ENCODE measurements at regions not wholly inside any gene's neighbourhood (a gene's known extent, or its start where the extent isn't known, plus 50 kb on each side); places are given as distances from the start of the nearest gene placed in this dataset.

DNA sequence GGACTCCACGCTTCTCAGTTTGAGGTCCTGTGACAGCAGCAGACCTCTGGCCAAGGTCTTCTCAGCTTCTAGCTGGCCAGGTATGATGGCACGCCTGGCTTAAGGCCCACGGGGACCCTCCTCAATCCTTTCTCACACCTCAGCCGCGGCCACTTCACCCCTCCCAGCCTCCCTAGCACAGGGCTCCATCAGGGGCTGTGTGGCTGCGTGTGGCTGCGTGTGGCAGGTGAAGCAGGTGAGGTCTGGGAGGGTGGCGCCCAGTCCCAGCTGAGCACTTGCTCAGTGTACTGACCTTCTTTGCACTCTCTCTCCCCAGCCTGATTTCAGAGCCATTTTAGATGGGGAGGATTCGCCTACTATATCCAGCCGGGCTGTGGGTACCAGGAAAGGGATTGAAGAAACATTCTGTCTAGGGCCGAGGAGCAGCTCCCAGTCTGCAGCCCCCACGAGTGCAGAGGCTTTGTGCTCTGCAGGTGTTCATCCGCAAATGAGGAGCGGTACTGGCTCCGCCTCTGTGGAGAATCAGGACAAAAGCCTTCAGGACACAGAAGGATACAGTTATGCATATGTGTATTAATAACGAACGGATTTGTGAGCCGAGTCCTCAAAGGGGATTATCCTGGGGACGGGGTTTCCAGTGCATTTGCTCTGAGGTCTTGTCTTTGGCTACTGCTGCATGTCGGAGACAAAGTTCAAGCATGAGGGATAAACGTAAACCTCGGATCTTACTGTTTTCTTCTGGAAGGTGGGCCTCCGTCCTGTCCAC lies 236.9 kb upstream of the RAB6C start:
- no peaks in the 10 kb centered on the region for H3K4me1 ChIP-seq (ENCODE audit: insufficient read depth)
- TF ChIP-seq EZH2 (IDR thresholded peaks at IDR 0.05; ENCODE audit: borderline replicate concordance) = no peak
- TF ChIP-seq EZH2phosphoT487 (IDR thresholded peaks at IDR 0.05; ENCODE audit: low read depth, severe bottlenecking, unreplicated experiment) = no peak
- TF ChIP-seq, protein P1, sequence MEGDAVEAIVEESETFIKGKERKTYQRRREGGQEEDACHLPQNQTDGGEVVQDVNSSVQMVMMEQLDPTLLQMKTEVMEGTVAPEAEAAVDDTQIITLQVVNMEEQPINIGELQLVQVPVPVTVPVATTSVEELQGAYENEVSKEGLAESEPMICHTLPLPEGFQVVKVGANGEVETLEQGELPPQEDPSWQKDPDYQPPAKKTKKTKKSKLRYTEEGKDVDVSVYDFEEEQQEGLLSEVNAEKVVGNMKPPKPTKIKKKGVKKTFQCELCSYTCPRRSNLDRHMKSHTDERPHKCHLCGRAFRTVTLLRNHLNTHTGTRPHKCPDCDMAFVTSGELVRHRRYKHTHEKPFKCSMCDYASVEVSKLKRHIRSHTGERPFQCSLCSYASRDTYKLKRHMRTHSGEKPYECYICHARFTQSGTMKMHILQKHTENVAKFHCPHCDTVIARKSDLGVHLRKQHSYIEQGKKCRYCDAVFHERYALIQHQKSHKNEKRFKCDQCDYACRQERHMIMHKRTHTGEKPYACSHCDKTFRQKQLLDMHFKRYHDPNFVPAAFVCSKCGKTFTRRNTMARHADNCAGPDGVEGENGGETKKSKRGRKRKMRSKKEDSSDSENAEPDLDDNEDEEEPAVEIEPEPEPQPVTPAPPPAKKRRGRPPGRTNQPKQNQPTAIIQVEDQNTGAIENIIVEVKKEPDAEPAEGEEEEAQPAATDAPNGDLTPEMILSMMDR (IDR thresholded peaks at IDR 0.05; ENCODE audit: poor library complexity) = no peak
- H3K27me3 ChIP-seq = no peaks in the 10 kb centered on the region
- no peaks in the 10 kb centered on the region for H4K20me1 ChIP-seq (ENCODE audit: insufficient read depth, poor library complexity, severe bottlenecking)
- no peaks in the 10 kb centered on the region for H3K9me2 ChIP-seq (replicated peaks; ENCODE audit: insufficient read depth)
- DNase-seq (ENCODE audit: low spot score) = no peak
- no peak overlapping the region for H3K4me3 ChIP-seq
- H3K36me3 ChIP-seq (replicated peaks; ENCODE audit: insufficient read depth, low read depth) = no peaks in the 10 kb centered on the region
- no peak overlapping the region for H3K27ac ChIP-seq
- no peaks in the 10 kb centered on the region for H3K9me3 ChIP-seq (ENCODE audit: low read depth)
- no peak overlapping the region for H2AFZ ChIP-seq
- 91% methylated on average over 23 of the region's 23 CpGs for WGBS (ENCODE audit: low lambda C conversion rate, missing lambda C conversion rate)
- H3K79me2 ChIP-seq = no peaks in the 10 kb centered on the region
- no peak overlapping the region for H3K4me2 ChIP-seq

DNA sequence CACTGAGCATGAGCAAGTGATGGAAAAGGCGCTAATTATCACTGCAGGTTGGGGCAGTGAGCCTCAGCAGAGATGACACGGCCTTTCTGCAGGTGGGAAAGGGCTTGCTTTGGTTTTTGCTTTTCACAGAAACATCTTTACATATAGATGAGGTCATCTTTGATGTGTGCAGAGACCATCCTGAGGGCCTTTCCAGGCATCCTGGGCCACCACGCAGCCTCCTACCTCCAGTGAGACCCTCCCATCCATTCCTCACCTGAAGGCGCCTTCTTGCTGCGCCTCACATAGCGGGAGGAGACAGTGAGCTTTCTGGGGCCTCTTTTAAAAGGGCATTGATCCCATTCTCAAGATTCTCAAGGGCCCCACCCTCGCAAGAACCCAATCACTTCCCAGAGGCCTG lies 235.3 kb upstream of the RAB6C start:
- H3K27ac ChIP-seq = no peak overlapping the region
- 99% methylated on average over 7 of the region's 7 CpGs for WGBS (ENCODE audit: low lambda C conversion rate, missing lambda C conversion rate)
- TF ChIP-seq EZH2phosphoT487 (IDR thresholded peaks at IDR 0.05; ENCODE audit: low read depth, severe bottlenecking, unreplicated experiment) = no peak
- TF ChIP-seq, protein P1 (IDR thresholded peaks at IDR 0.05; ENCODE audit: poor library complexity) = no peak

DNA sequence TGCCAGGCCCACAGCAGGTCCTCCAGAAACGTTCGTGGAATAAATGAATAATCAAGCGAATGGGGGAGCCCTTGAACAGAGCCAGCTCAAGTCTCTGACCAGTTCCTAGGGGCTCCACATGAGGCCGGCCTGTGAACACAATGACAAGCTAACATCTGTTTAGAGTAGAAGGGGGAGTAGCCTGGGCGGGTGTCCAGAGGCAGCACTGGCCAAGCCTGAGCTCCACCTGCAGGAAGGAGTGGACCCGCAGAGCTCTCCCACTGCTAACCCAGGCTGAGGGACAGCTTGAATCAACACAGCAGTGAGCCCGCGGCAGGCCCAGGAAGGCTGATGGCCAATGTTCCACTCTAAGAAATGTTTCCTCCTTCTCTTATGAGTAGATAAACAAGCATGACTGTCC lies 234.8 kb upstream of the RAB6C start:
- Histone ChIP-seq H3K27me3 (no peaks in the 10 kb centered on the region), H2AFZ (no peak overlapping the region), H4K20me1 (ENCODE audit: insufficient read depth, poor library complexity, severe bottlenecking) (no peaks in the 10 kb centered on the region), H3K27ac (no peak overlapping the region), H3K4me1 (ENCODE audit: insufficient read depth) (no peaks in the 10 kb centered on the region), H3K9me3 (ENCODE audit: low read depth) (no peaks in the 10 kb centered on the region), H3K4me3 (no peak overlapping the region), H3K79me2 (no peaks in the 10 kb centered on the region), H3K9me2 (replicated peaks; ENCODE audit: insufficient read depth) (no peaks in the 10 kb centered on the region), H3K4me2 (no peak overlapping the region), H3K36me3 (replicated peaks; ENCODE audit: insufficient read depth, low read depth) (no peaks in the 10 kb centered on the region)
- TF ChIP-seq EZH2phosphoT487 (IDR thresholded peaks at IDR 0.05; ENCODE audit: low read depth, severe bottlenecking, unreplicated experiment) = no peak
- TF ChIP-seq, protein P1 (IDR thresholded peaks at IDR 0.05; ENCODE audit: poor library complexity) = peak; percentile 34
- 73% methylated on average over 8 of the region's 8 CpGs for WGBS (ENCODE audit: low lambda C conversion rate, missing lambda C conversion rate)
- DNase-seq (ENCODE audit: low spot score) = peak; percentile 53

More for the DNA sequence above, 235.3 kb upstream of the RAB6C start:
- no peaks in the 10 kb centered on the region for H3K36me3 ChIP-seq (replicated peaks; ENCODE audit: insufficient read depth, low read depth)
- no peak overlapping the region for H3K4me2 ChIP-seq
- no peaks in the 10 kb centered on the region for H3K79me2 ChIP-seq
- no peaks in the 10 kb centered on the region for H4K20me1 ChIP-seq (ENCODE audit: insufficient read depth, poor library complexity, severe bottlenecking)
- no peak overlapping the region for H3K4me3 ChIP-seq
- H3K4me1 ChIP-seq (ENCODE audit: insufficient read depth) = no peaks in the 10 kb centered on the region
- DNase-seq (ENCODE audit: low spot score) = no peak
- H2AFZ ChIP-seq = no peak overlapping the region
- H3K9me3 ChIP-seq (ENCODE audit: low read depth) = no peaks in the 10 kb centered on the region
- H3K9me2 ChIP-seq (replicated peaks; ENCODE audit: insufficient read depth) = no peaks in the 10 kb centered on the region
- no peaks in the 10 kb centered on the region for H3K27me3 ChIP-seq
